DOHH2 (cell line): ENCODE measurements at regions not wholly inside any gene's neighbourhood (a gene's known extent, or its start where the extent isn't known, plus 50 kb on each side); places are given as distances from the start of the nearest gene placed in this dataset.

Experiments used
- H3F3A ChIP-seq: fragments of 200-600 bp; sonication (generic), shearing (Covaris generic); 2 replicates; pipeline ENCODE4 v1.6.0; 2016; ENCODE audit warnings: antibody characterized with exemption, mild to moderate bottlenecking; ENCODE audit not compliant: control insufficient read depth, insufficient read depth
- H3K27ac ChIP-seq: fragments of 200-600 bp; sonication (generic); 2 replicates; pipeline ENCODE4 v1.5.1; 2014; ENCODE audit warnings: low read depth, mild to moderate bottlenecking, low read length, moderate library complexity
- H3K27me3 ChIP-seq: fragments of 200-600 bp; sonication (generic); 2 replicates; pipeline ENCODE4 v1.6.1; 2014; ENCODE audit warnings: mild to moderate bottlenecking, low read length, mixed read lengths; ENCODE audit not compliant: control insufficient read depth
- H3K36me3 ChIP-seq: fragments of 200-600 bp; sonication (generic); 2 replicates; pipeline ENCODE4 v1.6.1; 2014; ENCODE audit warnings: mild to moderate bottlenecking, low read length, moderate library complexity, mixed read lengths; ENCODE audit not compliant: control insufficient read depth
- H3K4me1 ChIP-seq: fragments of 200-600 bp; sonication (generic); 2 replicates; pipeline ENCODE4 v1.6.1; 2014; ENCODE audit warnings: mild to moderate bottlenecking, low read length, mixed read lengths; ENCODE audit not compliant: control insufficient read depth
- H3K4me2 ChIP-seq: fragments of 200-600 bp; sonication (generic); 2 replicates; pipeline ENCODE4 v1.6.0; 2014; ENCODE audit warnings: mild to moderate bottlenecking, low read length, moderate library complexity
- H3K4me3 ChIP-seq: fragments of 200-600 bp; sonication (generic); 2 replicates; pipeline ENCODE4 v1.5.1; 2014; ENCODE audit warnings: mild to moderate bottlenecking, low read length, mixed read lengths
- H3K79me2 ChIP-seq: fragments of 200-600 bp; sonication (generic); 2 replicates; pipeline ENCODE4 v1.6.1; 2014; ENCODE audit warnings: mild to moderate bottlenecking, low read length, mixed read lengths; ENCODE audit not compliant: control insufficient read depth
- H3K9me2 ChIP-seq: fragments of 200-600 bp; sonication (generic); replicated peaks from 2 replicates; pipeline ENCODE4 v1.6.1; 2014; ENCODE audit warnings: mild to moderate bottlenecking, low read length, mixed read lengths; ENCODE audit not compliant: control insufficient read depth
- H3K9me3 ChIP-seq: fragments of 200-600 bp; sonication (generic); 2 replicates; pipeline ENCODE4 v1.6.1; 2014; ENCODE audit warnings: antibody characterized with exemption, low read length, mixed read lengths; ENCODE audit not compliant: control insufficient read depth, insufficient read depth
- H4K20me1 ChIP-seq: fragments of 200-600 bp; sonication (generic); 2 replicates; pipeline ENCODE4 v1.6.0; 2014; ENCODE audit warnings: low read depth, mild to moderate bottlenecking, antibody characterized with exemption, low read length, moderate library complexity; ENCODE audit not compliant: control insufficient read depth, insufficient read depth
- CTCF ChIP-seq: fragments of 200-600 bp; sonication (generic); IDR thresholded peaks from one replicate; pipeline ENCODE4 v1.5.1; 2014; ENCODE audit warnings: antibody characterized with exemption, mild to moderate bottlenecking, low read depth, low read length; ENCODE audit not compliant: poor library complexity, severe bottlenecking
- EZH2phosphoT487 ChIP-seq: fragments of 200-600 bp; sonication (generic); IDR thresholded peaks from 2 replicates; pipeline ENCODE4 v1.6.1; 2017; ENCODE audit warnings: borderline replicate concordance, mild to moderate bottlenecking, antibody characterized with exemption, low read length, moderate library complexity, mixed read lengths

GRCh38 chr2:182585430-182585829 lies 130.6 kb upstream of the DNAJC10 start:
- no peak for TF ChIP-seq EZH2phosphoT487
- no peak for TF ChIP-seq CTCF
- Histone ChIP-seq H3F3A (no peaks in the 10 kb centered on the region), H3K4me3 (no peak overlapping the region), H3K4me1 (no peaks in the 10 kb centered on the region), H3K4me2 (no peak overlapping the region), H3K9me3 (no peaks in the 10 kb centered on the region), H3K36me3 (no peaks in the 10 kb centered on the region), H3K79me2 (no peaks in the 10 kb centered on the region), H3K27me3 (peaks cover 5% of the 10 kb centered on the region; the same call in 1 of the 2 replicates), H4K20me1 (no peaks in the 10 kb centered on the region), H3K27ac (no peak overlapping the region), H3K9me2 (no peaks in the 10 kb centered on the region)

- TF ChIP-seq EZH2phosphoT487 (no peak), CTCF (no peak)
- Histone ChIP-seq H3K79me2 (no peaks in the 10 kb centered on the region), H3K4me2 (no peak overlapping the region), H3K4me1 (no peaks in the 10 kb centered on the region), H3K27me3 (peaks cover 2% of the 10 kb centered on the region; the same call in 1 of the 2 replicates), H3K36me3 (no peaks in the 10 kb centered on the region), H3K9me2 (no peaks in the 10 kb centered on the region), H4K20me1 (no peaks in the 10 kb centered on the region), H3K9me3 (no peaks in the 10 kb centered on the region), H3K27ac (no peak overlapping the region), H3K4me3 (no peak overlapping the region), H3F3A (no peaks in the 10 kb centered on the region)
These were observed 129.6 kb upstream of the DNAJC10 start for GRCh38 chr2:182586426-182586825.

- H3K4me2 ChIP-seq: no peak overlapping the region
These were observed 128.2 kb upstream of the DNAJC10 start for GRCh38 chr2:182587831-182588230.

More at GRCh38 chr2:182587831-182588230, 128.2 kb upstream of the DNAJC10 start:
- Histone ChIP-seq H3K27me3 (peaks cover 2% of the 10 kb centered on the region; the same call in 1 of the 2 replicates), H3K4me1 (no peaks in the 10 kb centered on the region), H4K20me1 (no peaks in the 10 kb centered on the region), H3K79me2 (no peaks in the 10 kb centered on the region), H3K9me3 (no peaks in the 10 kb centered on the region), H3F3A (no peaks in the 10 kb centered on the region), H3K27ac (no peak overlapping the region), H3K9me2 (no peaks in the 10 kb centered on the region), H3K36me3 (no peaks in the 10 kb centered on the region), H3K4me3 (no peak overlapping the region)
- no peak for TF ChIP-seq EZH2phosphoT487
- no peak for TF ChIP-seq CTCF
